ENCODE measurements at regions not wholly inside any gene's neighbourhood (a gene's known extent, or its start where the extent isn't known, plus 50 kb on each side); places are given as distances from the start of the nearest gene placed in this dataset.

DNA sequence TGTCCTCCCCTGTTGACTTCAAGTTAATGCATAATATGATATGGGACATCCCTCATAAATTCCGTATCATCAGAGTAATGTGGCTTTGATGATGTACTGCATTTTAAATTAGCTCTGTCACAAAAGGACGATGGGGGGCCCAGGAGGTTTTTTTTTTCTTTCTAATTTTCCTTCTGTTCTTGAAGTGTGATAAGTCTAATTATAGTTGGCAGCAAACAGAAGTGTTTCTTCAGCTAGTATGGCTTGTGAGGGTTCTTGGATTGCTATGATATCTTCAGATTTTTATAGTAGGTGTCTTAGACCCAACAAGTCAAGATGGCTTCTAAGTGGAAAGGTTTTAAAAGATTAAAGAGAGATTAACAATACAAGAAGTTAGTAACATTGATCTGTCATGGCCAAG is 796.2 kb upstream of the RBFOX1 start:
- WGBS, 2 experiments (ENCODE audit: extremely low coverage in 2 of 2, insufficient read length in 1 of 2) = 17% methylated on average over 1 of the region's 2 CpGs; no CpG with 5 or more reads in 1 of the 2 experiments

More for the DNA sequence above, 796.2 kb upstream of the RBFOX1 start:
- Histone ChIP-seq H2BK20ac (ENCODE audit: low read depth, low read length) (no peak overlapping the region), H2BK5ac (ENCODE audit: low read depth, low read length, poor library complexity, severe bottlenecking) (no peak overlapping the region), H3K14ac (replicated peaks; ENCODE audit: low read depth, low read length) (no peak overlapping the region), H3K79me1 (ENCODE audit: low read depth in 1 of 2, low read length in 2 of 2) (no peaks in the 10 kb centered on the region), H3K9ac (ENCODE audit: low read depth, low read length) (no peak overlapping the region), H3K23ac (ENCODE audit: low read depth, low read length) (no peak overlapping the region), H3K9me3 (ENCODE audit: control insufficient read depth, insufficient read depth, low read length) (peaks cover 4% of the 10 kb centered on the region), H2AFZ (replicated peaks; ENCODE audit: low read length, poor library complexity) (no peak overlapping the region), H3K4ac (ENCODE audit: low read depth, low read length) (no peak overlapping the region), H3K4me1 (ENCODE audit: control insufficient read depth, insufficient read depth, low read length) (no peaks in the 10 kb centered on the region), H3K4me2 (ENCODE audit: low read depth, low read length) (no peak overlapping the region), H2BK15ac (ENCODE audit: low read depth, low read length) (no peak overlapping the region), H3K27ac (ENCODE audit: insufficient read depth, low read length) (no peak overlapping the region), H2AK5ac (ENCODE audit: low read depth, low read length) (no peak overlapping the region), H2BK120ac (ENCODE audit: low read depth, low read length) (no peak overlapping the region), H3K4me3 (ENCODE audit: insufficient read depth, low read depth, low read length) (no peak overlapping the region), H4K5ac (ENCODE audit: low read depth, low read length) (no peak overlapping the region), H3K36me3 (ENCODE audit: control insufficient read depth, insufficient read depth, low read length) (no peaks in the 10 kb centered on the region), H4K91ac (ENCODE audit: insufficient read depth, low read depth, low read length) (no peak overlapping the region), H3K27me3 (ENCODE audit: control insufficient read depth, insufficient read depth, low read length) (no peaks in the 10 kb centered on the region), H3K18ac (ENCODE audit: low read depth, low read length) (no peak overlapping the region), H4K20me1 (ENCODE audit: insufficient read depth, low read length) (no peaks in the 10 kb centered on the region), H2AK9ac (replicated peaks; ENCODE audit: low read depth, low read length, poor library complexity) (no peak overlapping the region), H3K56ac (ENCODE audit: extremely low read depth, insufficient read depth, low read length) (no peak overlapping the region), H3K9me1 (ENCODE audit: insufficient read depth, low read length) (no peaks in the 10 kb centered on the region), H4K8ac (ENCODE audit: low read depth in 2 of 2, low read length in 2 of 2) (no peak overlapping the region)
- no peak for DNase-seq
- dilution Hi-C loops (cut with HindIII; ENCODE audit: low sequenced_read_pairs, unreplicated experiment) = no loop called here
- intact Hi-C loops (cut with micrococcal nuclease) = no loop called here
- no TSS peak for BruUV-seq (replicated peaks)
- ATAC-seq (ENCODE audit: low read depth) = no peak
- TF ChIP-seq RAD21 (IDR thresholded peaks at IDR 0.05; ENCODE audit: low read length) (no peak), CEBPB (IDR thresholded peaks at IDR 0.05; ENCODE audit: low read depth, low read length) (no peak), FOS (IDR thresholded peaks at IDR 0.05; ENCODE audit: low read depth, low read length) (no peak), SMC3 (IDR thresholded peaks at IDR 0.05; ENCODE audit: low read depth, low read length) (no peak), CHD1 (IDR thresholded peaks at IDR 0.05; ENCODE audit: low read depth, low read length) (no peak), RFX5 (IDR thresholded peaks at IDR 0.05; ENCODE audit: low read depth, low read length) (no peak), MAFK (IDR thresholded peaks at IDR 0.05; ENCODE audit: low read depth, low read length) (no peak), NFE2L2 (IDR thresholded peaks at IDR 0.05; ENCODE audit: low read depth, low read length) (no peak), MXI1 (IDR thresholded peaks at IDR 0.05; ENCODE audit: borderline replicate concordance, low read depth, low read length) (no peak), BHLHE40 (IDR thresholded peaks at IDR 0.05; ENCODE audit: low read depth, low read length) (no peak), POLR2A (IDR thresholded peaks at IDR 0.05; ENCODE audit: low read depth, low read length) (no peak), RCOR1 (IDR thresholded peaks at IDR 0.05; ENCODE audit: insufficient replicate concordance, low read length) (no peak), MAZ (IDR thresholded peaks at IDR 0.05; ENCODE audit: borderline replicate concordance, low read depth, low read length) (no peak)
- TF ChIP-seq, protein P1, sequence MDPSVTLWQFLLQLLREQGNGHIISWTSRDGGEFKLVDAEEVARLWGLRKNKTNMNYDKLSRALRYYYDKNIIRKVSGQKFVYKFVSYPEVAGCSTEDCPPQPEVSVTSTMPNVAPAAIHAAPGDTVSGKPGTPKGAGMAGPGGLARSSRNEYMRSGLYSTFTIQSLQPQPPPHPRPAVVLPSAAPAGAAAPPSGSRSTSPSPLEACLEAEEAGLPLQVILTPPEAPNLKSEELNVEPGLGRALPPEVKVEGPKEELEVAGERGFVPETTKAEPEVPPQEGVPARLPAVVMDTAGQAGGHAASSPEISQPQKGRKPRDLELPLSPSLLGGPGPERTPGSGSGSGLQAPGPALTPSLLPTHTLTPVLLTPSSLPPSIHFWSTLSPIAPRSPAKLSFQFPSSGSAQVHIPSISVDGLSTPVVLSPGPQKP (IDR thresholded peaks at IDR 0.05; ENCODE audit: borderline replicate concordance, low read depth, low read length) = no peak
- TF ChIP-seq, protein P2, sequence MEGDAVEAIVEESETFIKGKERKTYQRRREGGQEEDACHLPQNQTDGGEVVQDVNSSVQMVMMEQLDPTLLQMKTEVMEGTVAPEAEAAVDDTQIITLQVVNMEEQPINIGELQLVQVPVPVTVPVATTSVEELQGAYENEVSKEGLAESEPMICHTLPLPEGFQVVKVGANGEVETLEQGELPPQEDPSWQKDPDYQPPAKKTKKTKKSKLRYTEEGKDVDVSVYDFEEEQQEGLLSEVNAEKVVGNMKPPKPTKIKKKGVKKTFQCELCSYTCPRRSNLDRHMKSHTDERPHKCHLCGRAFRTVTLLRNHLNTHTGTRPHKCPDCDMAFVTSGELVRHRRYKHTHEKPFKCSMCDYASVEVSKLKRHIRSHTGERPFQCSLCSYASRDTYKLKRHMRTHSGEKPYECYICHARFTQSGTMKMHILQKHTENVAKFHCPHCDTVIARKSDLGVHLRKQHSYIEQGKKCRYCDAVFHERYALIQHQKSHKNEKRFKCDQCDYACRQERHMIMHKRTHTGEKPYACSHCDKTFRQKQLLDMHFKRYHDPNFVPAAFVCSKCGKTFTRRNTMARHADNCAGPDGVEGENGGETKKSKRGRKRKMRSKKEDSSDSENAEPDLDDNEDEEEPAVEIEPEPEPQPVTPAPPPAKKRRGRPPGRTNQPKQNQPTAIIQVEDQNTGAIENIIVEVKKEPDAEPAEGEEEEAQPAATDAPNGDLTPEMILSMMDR (conservative IDR thresholded peaks at IDR 0.05; ENCODE audit: low read depth, low read length) = no peak
- TF ChIP-seq, protein P3, sequence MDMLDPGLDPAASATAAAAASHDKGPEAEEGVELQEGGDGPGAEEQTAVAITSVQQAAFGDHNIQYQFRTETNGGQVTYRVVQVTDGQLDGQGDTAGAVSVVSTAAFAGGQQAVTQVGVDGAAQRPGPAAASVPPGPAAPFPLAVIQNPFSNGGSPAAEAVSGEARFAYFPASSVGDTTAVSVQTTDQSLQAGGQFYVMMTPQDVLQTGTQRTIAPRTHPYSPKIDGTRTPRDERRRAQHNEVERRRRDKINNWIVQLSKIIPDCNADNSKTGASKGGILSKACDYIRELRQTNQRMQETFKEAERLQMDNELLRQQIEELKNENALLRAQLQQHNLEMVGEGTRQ (IDR thresholded peaks at IDR 0.05; ENCODE audit: low read depth, low read length) = no peak
- in situ Hi-C loops (cut with MboI; ENCODE audit: low sequenced_read_pairs) = no loop called here
- POLR2A ChIA-PET (ENCODE audit: unreplicated experiment) = no interaction called here
- CTCF ChIA-PET = no interaction called here
